ENCODE measurements at regions not wholly inside any gene's neighbourhood (a gene's known extent, or its start where the extent isn't known, plus 50 kb on each side); places are given as distances from the start of the nearest gene placed in this dataset.

GRCh38 chr5:82910491-82910890 lies 166.7 kb downstream of the TMEM167A start:
- TF ChIP-seq CTCF (IDR thresholded peaks at IDR 0.05): no peak
- no peak for TF ChIP-seq EP300 (IDR thresholded peaks at IDR 0.05)

Data from tibial nerve (tissue), 4 donors.